ENCODE measurements at regions not wholly inside any gene's neighbourhood (a gene's known extent, or its start where the extent isn't known, plus 50 kb on each side); places are given as distances from the start of the nearest gene placed in this dataset.

- TF ChIP-seq, protein P1, sequence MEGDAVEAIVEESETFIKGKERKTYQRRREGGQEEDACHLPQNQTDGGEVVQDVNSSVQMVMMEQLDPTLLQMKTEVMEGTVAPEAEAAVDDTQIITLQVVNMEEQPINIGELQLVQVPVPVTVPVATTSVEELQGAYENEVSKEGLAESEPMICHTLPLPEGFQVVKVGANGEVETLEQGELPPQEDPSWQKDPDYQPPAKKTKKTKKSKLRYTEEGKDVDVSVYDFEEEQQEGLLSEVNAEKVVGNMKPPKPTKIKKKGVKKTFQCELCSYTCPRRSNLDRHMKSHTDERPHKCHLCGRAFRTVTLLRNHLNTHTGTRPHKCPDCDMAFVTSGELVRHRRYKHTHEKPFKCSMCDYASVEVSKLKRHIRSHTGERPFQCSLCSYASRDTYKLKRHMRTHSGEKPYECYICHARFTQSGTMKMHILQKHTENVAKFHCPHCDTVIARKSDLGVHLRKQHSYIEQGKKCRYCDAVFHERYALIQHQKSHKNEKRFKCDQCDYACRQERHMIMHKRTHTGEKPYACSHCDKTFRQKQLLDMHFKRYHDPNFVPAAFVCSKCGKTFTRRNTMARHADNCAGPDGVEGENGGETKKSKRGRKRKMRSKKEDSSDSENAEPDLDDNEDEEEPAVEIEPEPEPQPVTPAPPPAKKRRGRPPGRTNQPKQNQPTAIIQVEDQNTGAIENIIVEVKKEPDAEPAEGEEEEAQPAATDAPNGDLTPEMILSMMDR (IDR thresholded peaks at IDR 0.05), result no peak
- no peak for TF ChIP-seq POLR2A (IDR thresholded peaks at IDR 0.05)
- TF ChIP-seq EP300 (IDR thresholded peaks at IDR 0.05), result no peak
Observed at GRCh38 chr5:44727100-44727499, 81.6 kb upstream of the MRPS30 start.

All from tibial nerve (tissue), 4 donors.